ENCODE measurements at regions not wholly inside any gene's neighbourhood (a gene's known extent, or its start where the extent isn't known, plus 50 kb on each side); places are given as distances from the start of the nearest gene placed in this dataset. TPM values are rescaled to one million over a fixed set of nuclear protein-coding genes. Genes with fewer than 3 reads are reported as not detected.

DNA sequence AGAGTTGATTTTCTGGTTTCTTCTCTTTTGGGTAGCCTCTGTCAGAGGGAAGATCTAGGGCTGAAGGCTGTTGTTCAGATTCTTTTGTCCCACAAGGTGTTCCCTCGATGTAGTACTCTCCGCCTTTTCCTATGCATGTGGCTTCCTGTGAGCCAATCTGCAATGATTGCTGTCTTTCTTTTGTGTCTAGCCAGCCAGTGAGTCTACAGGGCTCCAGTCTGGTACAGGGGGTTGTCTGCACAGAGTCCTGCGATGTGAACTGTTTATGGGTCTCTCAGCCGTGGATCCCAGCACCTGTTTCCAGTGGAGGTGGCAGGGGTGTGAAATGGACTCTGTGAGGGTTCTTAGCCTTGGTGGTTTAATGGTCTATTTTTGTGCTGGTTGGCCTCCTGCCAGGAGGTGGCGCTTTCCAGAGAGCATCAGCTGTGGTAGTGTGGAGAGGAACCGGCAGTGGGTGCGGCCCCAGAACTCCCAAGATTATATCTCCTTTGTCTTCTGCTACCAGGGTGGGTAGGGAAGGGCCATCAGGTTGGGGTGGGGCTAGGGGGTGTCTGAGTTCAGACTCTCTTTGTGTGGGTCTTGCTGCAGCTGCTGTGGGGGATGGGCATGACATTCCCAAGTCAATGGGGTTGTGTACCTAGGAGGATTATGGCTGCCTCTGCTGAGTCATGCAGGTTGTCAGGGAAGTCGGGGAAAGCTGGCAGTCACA, 81.3 kb upstream of the C21orf91 start:
- 72% methylated on average over 8 of the region's 8 CpGs for WGBS, 2 donors
- H3K27ac ChIP-seq = peak overlapping the region in 2 of 4 donors; percentile 44 to 52
- no peak for DNase-seq (ENCODE audit: low spot score in 2 of 2)

DNA sequence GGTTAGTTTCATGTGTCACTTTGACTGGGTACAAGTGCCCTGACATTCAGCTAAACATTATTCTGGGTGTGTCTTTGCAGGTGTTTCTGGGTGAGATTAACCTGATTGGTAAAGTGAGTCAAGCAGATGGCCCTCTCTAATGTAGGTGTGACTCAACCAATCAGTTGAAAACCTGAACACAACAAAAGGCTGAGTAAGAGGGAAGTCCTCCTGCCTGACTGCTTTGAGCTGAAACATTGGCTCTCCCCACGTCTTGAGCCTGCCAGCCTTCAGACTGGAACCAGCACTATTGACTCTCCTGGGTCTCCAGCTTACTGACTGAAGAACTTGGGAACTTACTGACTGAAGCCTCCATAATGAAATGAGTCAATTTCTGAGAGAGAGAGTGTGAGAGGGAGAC, 70.0 kb upstream of the C21orf91 start:
- H3K4me3 ChIP-seq = no peak overlapping the region
- no peak for DNase-seq (ENCODE audit: low spot score in 2 of 2)
- H3K4me1 ChIP-seq = no peaks in the 10 kb centered on the region
- 69 to 75% methylated on average over 1 of the region's 1 CpG for WGBS, 2 donors
- H3K9me3 ChIP-seq = no peaks in the 10 kb centered on the region
- no peaks in the 10 kb centered on the region for H3K27me3 ChIP-seq
- TF ChIP-seq, protein P1, sequence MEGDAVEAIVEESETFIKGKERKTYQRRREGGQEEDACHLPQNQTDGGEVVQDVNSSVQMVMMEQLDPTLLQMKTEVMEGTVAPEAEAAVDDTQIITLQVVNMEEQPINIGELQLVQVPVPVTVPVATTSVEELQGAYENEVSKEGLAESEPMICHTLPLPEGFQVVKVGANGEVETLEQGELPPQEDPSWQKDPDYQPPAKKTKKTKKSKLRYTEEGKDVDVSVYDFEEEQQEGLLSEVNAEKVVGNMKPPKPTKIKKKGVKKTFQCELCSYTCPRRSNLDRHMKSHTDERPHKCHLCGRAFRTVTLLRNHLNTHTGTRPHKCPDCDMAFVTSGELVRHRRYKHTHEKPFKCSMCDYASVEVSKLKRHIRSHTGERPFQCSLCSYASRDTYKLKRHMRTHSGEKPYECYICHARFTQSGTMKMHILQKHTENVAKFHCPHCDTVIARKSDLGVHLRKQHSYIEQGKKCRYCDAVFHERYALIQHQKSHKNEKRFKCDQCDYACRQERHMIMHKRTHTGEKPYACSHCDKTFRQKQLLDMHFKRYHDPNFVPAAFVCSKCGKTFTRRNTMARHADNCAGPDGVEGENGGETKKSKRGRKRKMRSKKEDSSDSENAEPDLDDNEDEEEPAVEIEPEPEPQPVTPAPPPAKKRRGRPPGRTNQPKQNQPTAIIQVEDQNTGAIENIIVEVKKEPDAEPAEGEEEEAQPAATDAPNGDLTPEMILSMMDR (IDR thresholded peaks at IDR 0.05) = no peak
- TF ChIP-seq POLR2A (IDR thresholded peaks at IDR 0.05) (no peak), EP300 (IDR thresholded peaks at IDR 0.05) (no peak)
- H3K27ac ChIP-seq = no peak overlapping the region
- H3K36me3 ChIP-seq = no peaks in the 10 kb centered on the region

More for the DNA sequence above, 81.3 kb upstream of the C21orf91 start:
- no peak for TF ChIP-seq EP300 (IDR thresholded peaks at IDR 0.05)
- TF ChIP-seq POLR2A (IDR thresholded peaks at IDR 0.05) = no peak
- TF ChIP-seq, protein P1 (IDR thresholded peaks at IDR 0.05) = no peak
- H3K36me3 ChIP-seq = no peaks in the 10 kb centered on the region
- H3K27me3 ChIP-seq = no peaks in the 10 kb centered on the region
- no peak overlapping the region for H3K4me3 ChIP-seq
- H3K9me3 ChIP-seq = peaks cover 0 to 11% (median 0%) of the 10 kb centered on the region in 4 donors
- H3K4me1 ChIP-seq = peaks cover 0 to 20% (median 0%) of the 10 kb centered on the region in 4 donors

DNA sequence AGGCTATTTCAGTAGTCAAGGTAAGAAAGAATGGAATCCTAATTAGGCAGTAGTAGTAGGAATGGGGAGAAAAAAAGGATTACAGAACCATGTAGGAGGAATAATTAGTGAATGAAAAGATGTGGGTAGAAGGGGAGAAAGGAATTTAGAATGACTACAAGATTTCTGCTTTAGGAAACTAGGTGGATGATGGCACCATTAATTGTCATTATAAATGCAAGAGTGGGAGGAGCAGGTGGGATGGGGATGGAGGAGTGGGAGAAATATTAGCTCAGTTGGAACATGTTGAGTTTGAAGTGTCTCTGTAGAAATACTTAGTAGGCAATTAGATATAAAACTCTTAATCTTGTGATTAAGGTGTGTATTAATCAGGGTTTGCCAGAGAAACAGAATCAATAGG, 50.0 kb upstream of the C21orf91 start:
- Histone ChIP-seq H3K4me1 (no peaks in the 10 kb centered on the region), H3K9me3 (no peaks in the 10 kb centered on the region), H3K27me3 (no peaks in the 10 kb centered on the region), H3K4me3 (no peak overlapping the region), H3K36me3 (no peaks in the 10 kb centered on the region), H3K27ac (no peak overlapping the region)
- DNase-seq (ENCODE audit: low spot score in 2 of 2) = no peak
- TF ChIP-seq EP300 (IDR thresholded peaks at IDR 0.05) (no peak), POLR2A (IDR thresholded peaks at IDR 0.05) (no peak)
- TF ChIP-seq, protein P1 (IDR thresholded peaks at IDR 0.05) = no peak

Small RNA genes lying in the stretch of these regions (small RNA-seq; reads per million reads assigned to genes)
- not detected for gene RPL37P3
